Right atrium auricular region (tissue), 2 donors: ENCODE measurements at regions not wholly inside any gene's neighbourhood (a gene's known extent, or its start where the extent isn't known, plus 50 kb on each side); places are given as distances from the start of the nearest gene placed in this dataset.

Source experiments
- DNase-seq: peaks from one replicate; pipeline ENCODE4 v3.0.0-alpha.2; 2019; ENCODE audit warnings: low spot score
- H3K27ac ChIP-seq, 2 donors: fragments of 200-600 bp; sonication (generic); 1 replicate in 1 of 2; 2 replicates in 1 of 2; pipeline ENCODE4 v1.5.1; 2016 to 2019
- H3K27me3 ChIP-seq, 2 donors: fragments of 200-600 bp; sonication (generic); one replicate each; pipeline versions ENCODE4 v1.5.1 to v1.6.0; 2017 to 2019
- H3K36me3 ChIP-seq: fragments of 200-600 bp; sonication (generic); one replicate; pipeline ENCODE4 v1.5.1; 2016
- H3K4me1 ChIP-seq, 2 donors: fragments of 200-600 bp; sonication (generic); one replicate each; pipeline versions ENCODE4 v1.5.1 to v1.6.0; 2017 to 2019
- H3K4me3 ChIP-seq, 2 donors: fragments of 200-600 bp; sonication (generic); 1 replicate in 1 of 2; 2 replicates in 1 of 2; pipeline ENCODE4 v1.5.1; 2017 to 2019; ENCODE audit warnings: mild to moderate bottlenecking in 1 of 2, moderate library complexity in 1 of 2
- H3K9me3 ChIP-seq, 2 donors: fragments of 200-600 bp; sonication (generic); one replicate each; pipeline ENCODE4 v1.5.1; 2019
- CTCF ChIP-seq, 2 donors: fragments of 200-600 bp; sonication (generic); IDR thresholded peaks; one replicate each; pipeline ENCODE4 v1.5.1; 2019; ENCODE audit warnings: antibody characterized with exemption in 2 of 2

- Histone ChIP-seq H3K27me3 (no peaks in the 10 kb centered on the region), H3K36me3 (no peaks in the 10 kb centered on the region), H3K4me3 (no peak overlapping the region), H3K27ac (peak overlapping the region; percentile 76 to 94), H3K9me3 (no peaks in the 10 kb centered on the region), H3K4me1 (peaks cover 0 to 34% of the 10 kb centered on the region in 2 donors)
- no peak for TF ChIP-seq CTCF (IDR thresholded peaks at IDR 0.05)
- DNase-seq: no peak
Measured at GRCh38 chr4:128388352-128388630, 100.7 kb upstream of the PGRMC2 start.

GRCh38 chr4:128387600-128388351 lies 100.2 kb upstream of the PGRMC2 start:
- TF ChIP-seq CTCF (IDR thresholded peaks at IDR 0.05): no peak
- peaks cover 0 to 33% of the 10 kb centered on the region in 2 donors for H3K4me1 ChIP-seq

GRCh38 chr4:128386761-128387599 lies 99.4 kb upstream of the PGRMC2 start:
- Histone ChIP-seq H3K4me1 (peaks cover 0 to 33% of the 10 kb centered on the region in 2 donors), H3K4me3 (no peak overlapping the region), H3K27ac (peak overlapping the region; percentile 76 to 94)

More at GRCh38 chr4:128387600-128388351, 100.2 kb upstream of the PGRMC2 start:
- Histone ChIP-seq H3K9me3 (no peaks in the 10 kb centered on the region), H3K27me3 (no peaks in the 10 kb centered on the region), H3K36me3 (no peaks in the 10 kb centered on the region), H3K4me3 (no peak overlapping the region), H3K27ac (peak overlapping the region; percentile 76 to 94)
- no peak for DNase-seq

GRCh38 chr4:128385683-128386304 lies 98.2 kb upstream of the PGRMC2 start:
- peak in 1 of 2 donors; percentile 16 for TF ChIP-seq CTCF (IDR thresholded peaks at IDR 0.05)
- peak overlapping the region; percentile 76 to 94 for H3K27ac ChIP-seq
- no peaks in the 10 kb centered on the region for H3K9me3 ChIP-seq
- no peaks in the 10 kb centered on the region for H3K27me3 ChIP-seq
- no peak overlapping the region for H3K4me3 ChIP-seq
- no peaks in the 10 kb centered on the region for H3K36me3 ChIP-seq
- no peak for DNase-seq
- H3K4me1 ChIP-seq: peaks cover 0 to 32% of the 10 kb centered on the region in 2 donors

More at GRCh38 chr4:128386761-128387599, 99.4 kb upstream of the PGRMC2 start:
- H3K9me3 ChIP-seq: no peaks in the 10 kb centered on the region
- no peak for TF ChIP-seq CTCF (IDR thresholded peaks at IDR 0.05)
- no peaks in the 10 kb centered on the region for H3K36me3 ChIP-seq
- no peaks in the 10 kb centered on the region for H3K27me3 ChIP-seq
- peak; percentile 96 for DNase-seq

GRCh38 chr4:128384765-128385598 lies 97.4 kb upstream of the PGRMC2 start:
- H3K27me3 ChIP-seq: no peaks in the 10 kb centered on the region
- TF ChIP-seq CTCF (IDR thresholded peaks at IDR 0.05): no peak
- peak overlapping the region in 1 of 2 donors; percentile 94 for H3K27ac ChIP-seq
- H3K9me3 ChIP-seq: no peaks in the 10 kb centered on the region
- no peak for DNase-seq
- no peak overlapping the region for H3K4me3 ChIP-seq
- H3K4me1 ChIP-seq: peaks cover 0 to 29% of the 10 kb centered on the region in 2 donors
- H3K36me3 ChIP-seq: no peaks in the 10 kb centered on the region
